B cell (primary cell): ENCODE measurements at regions not wholly inside any gene's neighbourhood (a gene's known extent, or its start where the extent isn't known, plus 50 kb on each side); places are given as distances from the start of the nearest gene placed in this dataset.

Experiments
- ATAC-seq: fragments of 200-7000 bp; cut with Tn5 transposase; one replicate; pipeline ENCODE4 v1.10.0; 2021; ENCODE audit warnings: low read depth, mild to moderate bottlenecking, moderate number of reproducible peaks, moderate library complexity
- CTCF ChIA-PET: fragments of 350-600 bp; sonication (Branson Sonifier 250); formaldehyde crosslinking; loops from one replicate; lab custom pipeline; 2021; ENCODE audit warnings: antibody characterized with exemption, inconsistent platforms; lab: Charles Lee
- POLR2A ChIA-PET: fragments of 350-600 bp; sonication (Branson Sonifier 250); formaldehyde crosslinking; loops from one replicate; lab custom pipeline; 2021; ENCODE audit warnings: antibody characterized with exemption; lab: Charles Lee
- DNase-seq: peaks from one replicate; pipeline ENCODE4 v3.0.0; 2013
- H2AFZ ChIP-seq: 2 replicates; pipeline ENCODE4 v1.6.1; 2012; ENCODE audit warnings: mild to moderate bottlenecking, low read depth, low read length; ENCODE audit not compliant: insufficient read depth, poor library complexity, severe bottlenecking
- H3K27ac ChIP-seq, 2 donors: 1 replicate in 1 of 2; 2 replicates in 1 of 2; pipeline ENCODE4 v1.5.1; 2012 to 2013; ENCODE audit warnings: low read length in 2 of 2, mild to moderate bottlenecking in 2 of 2, moderate library complexity in 1 of 2
- H3K27me3 ChIP-seq, 4 experiments: fragments of 200-600 bp in 1 of 4; sonication (generic) in 1 of 4; replicated peaks in 1 of 4; 1 replicate in 2 of 4; 2 replicates in 2 of 4; pipeline versions ENCODE4 v1.6.1 to v1.7.0; 2013 to 2016; ENCODE audit warnings: low read length in 3 of 4, mild to moderate bottlenecking in 2 of 4, mixed read lengths in 1 of 4, moderate library complexity in 1 of 4; ENCODE audit not compliant: insufficient read depth in 4 of 4, control insufficient read depth in 3 of 4; ENCODE audit errors: control extremely low read depth in 1 of 4
- H3K36me3 ChIP-seq, 2 experiments: replicated peaks in 1 of 2; 1 replicate in 1 of 2; 2 replicates in 1 of 2; pipeline versions ENCODE4 v1.6.1 to v1.7.1; 2013; ENCODE audit warnings: low read length in 1 of 2; ENCODE audit not compliant: insufficient read depth in 2 of 2, control insufficient read depth in 1 of 2; ENCODE audit errors: control extremely low read depth in 1 of 2, extremely low read depth in 1 of 2
- H3K4me1 ChIP-seq, 2 donors: fragments of 200-600 bp in 1 of 2; sonication (generic) in 1 of 2; 1 replicate in 1 of 2; 2 replicates in 1 of 2; pipeline versions ENCODE4 v1.5.1 to v1.6.1; 2013 to 2017; ENCODE audit warnings: low read length in 2 of 2; ENCODE audit not compliant: control insufficient read depth in 2 of 2, insufficient read depth in 2 of 2
- H3K4me2 ChIP-seq: replicated peaks from 2 replicates; pipeline ENCODE3; 2012; ENCODE audit warnings: mild to moderate bottlenecking, low read depth, low read length; ENCODE audit not compliant: poor library complexity, severe bottlenecking
- H3K4me3 ChIP-seq, 5 experiments: fragments of 200-600 bp in 1 of 5; sonication (generic) in 1 of 5; 1 replicate in 3 of 5; 2 replicates in 2 of 5; pipeline versions ENCODE4 v1.5.1 to v1.7.0; 2011 to 2016; ENCODE audit warnings: low read length in 4 of 5, mild to moderate bottlenecking in 4 of 5, low read depth in 2 of 5, control low read depth in 1 of 5, moderate library complexity in 1 of 5; ENCODE audit not compliant: insufficient read depth in 1 of 5; ENCODE audit errors: control extremely low read depth in 1 of 5, extremely low read depth in 1 of 5
- H3K79me2 ChIP-seq: fragments of 200-600 bp; sonication (generic); one replicate; pipeline ENCODE4 v1.6.0; 2016; ENCODE audit warnings: low read length; ENCODE audit not compliant: control insufficient read depth, insufficient read depth
- H3K9ac ChIP-seq: fragments of 200-600 bp; sonication (generic); 2 replicates; pipeline ENCODE4 v1.6.1; 2017; ENCODE audit warnings: mild to moderate bottlenecking, low read length, moderate library complexity
- H3K9me3 ChIP-seq, 3 donors: one replicate each; pipeline versions ENCODE4 v1.6.1 to v1.7.1; 2013; ENCODE audit warnings: low read length in 2 of 3; ENCODE audit not compliant: control insufficient read depth in 2 of 3, insufficient read depth in 1 of 3; ENCODE audit errors: control extremely low read depth in 1 of 3
- H4K20me1 ChIP-seq: 2 replicates; pipeline ENCODE4 v1.6.0; 2012; ENCODE audit warnings: mild to moderate bottlenecking, low read length; ENCODE audit not compliant: insufficient read depth, control insufficient read depth, poor library complexity, severe bottlenecking
- H3K27ac Mint-ChIP-seq: one replicate; pipeline ENCODE4 v1.8.0; 2021; ENCODE audit warnings: mixed read lengths
- H3K27me3 Mint-ChIP-seq: one replicate; pipeline ENCODE4 v1.8.0; 2021; ENCODE audit warnings: mixed read lengths
- H3K4me1 Mint-ChIP-seq: one replicate; pipeline ENCODE4 v1.8.0; 2021; ENCODE audit warnings: mixed read lengths
- H3K4me3 Mint-ChIP-seq: one replicate; pipeline ENCODE4 v1.8.0; 2021; ENCODE audit warnings: mixed read lengths
- H3K9me3 Mint-ChIP-seq: one replicate; pipeline ENCODE4 v1.8.0; 2022; ENCODE audit warnings: mixed read lengths; ENCODE audit not compliant: insufficient read depth
- CTCF ChIP-seq: fragments of 200-600 bp; IDR thresholded peaks from one replicate; pipeline ENCODE4 v1.8.0; 2022; ENCODE audit warnings: antibody characterized with exemption, mild to moderate bottlenecking
- EZH2 ChIP-seq: IDR thresholded peaks from 2 replicates; pipeline ENCODE4 v1.6.1; 2012; ENCODE audit warnings: borderline replicate concordance, low read depth, mild to moderate bottlenecking, moderate library complexity, low read length; ENCODE audit not compliant: insufficient read depth, poor library complexity, severe bottlenecking
- WGBS: methylation state at CpG from one replicate; pipeline ENCODE4 v1.1.5; 2013; ENCODE audit warnings: missing lambda C conversion rate; ENCODE audit not compliant: insufficient coverage; 5-methylcytosine and 5-hydroxymethylcytosine counted together
- intact Hi-C: fragments of 100-400 bp; cut with micrococcal nuclease; formaldehyde crosslinking; loops from one replicate; pipeline ENCODE4 v1.10.0; 2022

- H4K20me1 ChIP-seq, result no peaks in the 10 kb centered on the region
- no peak overlapping the region for H3K4me3 ChIP-seq
- H2AFZ ChIP-seq, result no peak overlapping the region
- H3K9me3 Mint-ChIP-seq, result peaks cover 4% of the 10 kb centered on the region
- WGBS, result no CpG with 5 or more reads among the region's 2 CpGs
- H3K36me3 ChIP-seq, result no peaks in the 10 kb centered on the region
- TF ChIP-seq EZH2 (no peak), CTCF (no peak)
- ATAC-seq (no peak), DNase-seq (no peak)
- POLR2A ChIA-PET, result no interaction called here
- H3K27me3 ChIP-seq, result no peaks in the 10 kb centered on the region
- H3K4me1 ChIP-seq, result no peaks in the 10 kb centered on the region
- H3K9ac ChIP-seq, result no peak overlapping the region
- H3K9me3 ChIP-seq, result peaks cover 0 to 7% (median 2%) of the 10 kb centered on the region in 3 donors
- H3K27ac Mint-ChIP-seq, result no peak overlapping the region
- H3K79me2 ChIP-seq, result no peaks in the 10 kb centered on the region
- H3K4me2 ChIP-seq, result no peak overlapping the region
- no peaks in the 10 kb centered on the region for H3K4me1 Mint-ChIP-seq
- no peak overlapping the region for H3K27ac ChIP-seq
- no peaks in the 10 kb centered on the region for H3K27me3 Mint-ChIP-seq
- CTCF ChIA-PET, result no interaction called here
- intact Hi-C loops, result no loop called here
- H3K4me3 Mint-ChIP-seq, result no peak overlapping the region
Observed at GRCh38 chr7:108861071-108861470, 291.4 kb downstream of the DNAJB9 start.

- Mint-ChIP-seq H3K4me1 (no peaks in the 10 kb centered on the region), H3K27ac (no peak overlapping the region), H3K9me3 (peaks cover 4% of the 10 kb centered on the region), H3K27me3 (no peaks in the 10 kb centered on the region), H3K4me3 (no peak overlapping the region)
- WGBS, result 91% methylated on average over 7 of the region's 9 CpGs
- DNase-seq (no peak), ATAC-seq (no peak)
- Histone ChIP-seq H2AFZ (no peak overlapping the region), H4K20me1 (no peaks in the 10 kb centered on the region), H3K79me2 (no peaks in the 10 kb centered on the region), H3K4me3 (no peak overlapping the region), H3K9me3 (peaks cover 0 to 7% (median 2%) of the 10 kb centered on the region in 3 donors), H3K4me1 (no peaks in the 10 kb centered on the region), H3K4me2 (no peak overlapping the region), H3K27ac (no peak overlapping the region), H3K36me3 (no peaks in the 10 kb centered on the region), H3K9ac (no peak overlapping the region), H3K27me3 (no peaks in the 10 kb centered on the region)
- intact Hi-C loops, result no loop called here
- no peak for TF ChIP-seq CTCF
- TF ChIP-seq EZH2, result no peak
- ChIA-PET CTCF (no interaction called here), POLR2A (no interaction called here)
Observed at GRCh38 chr7:108863227-108863848, 293.7 kb downstream of the DNAJB9 start.
